Neutrophil (primary cell): ENCODE measurements at regions not wholly inside any gene's neighbourhood (a gene's known extent, or its start where the extent isn't known, plus 50 kb on each side); places are given as distances from the start of the nearest gene placed in this dataset.
A peak's percentile ranks its signal among the peaks of the same experiment; 100 is the strongest.
"Not testable (repeated sequence)": the region's sequence is repeated elsewhere in the genome, so short reads cannot be mapped to it uniquely, and the experiment has no call there.

ENCODE experiments used
- H3K27ac ChIP-seq: fragments of 200-600 bp; sonication (generic); 2 replicates; pipeline ENCODE4 v1.5.1; 2016; ENCODE audit warnings: mild to moderate bottlenecking, moderate library complexity
- H3K27me3 ChIP-seq: fragments of 200-600 bp; sonication (generic); 2 replicates; pipeline ENCODE4 v1.6.0; 2016; ENCODE audit warnings: mild to moderate bottlenecking
- H3K36me3 ChIP-seq: fragments of 200-600 bp; sonication (generic); 2 replicates; pipeline ENCODE4 v1.5.1; 2017
- H3K4me1 ChIP-seq, 2 experiments: fragments of 200-600 bp in 1 of 2; sonication (generic) in 1 of 2; 1 replicate in 1 of 2; 2 replicates in 1 of 2; pipeline versions ENCODE4 v1.5.1 to v1.6.1; 2013 to 2016; ENCODE audit warnings: low read depth in 1 of 2, low read length in 1 of 2, mild to moderate bottlenecking in 1 of 2, moderate library complexity in 1 of 2; ENCODE audit not compliant: control insufficient read depth in 1 of 2, insufficient read depth in 1 of 2
- H3K4me3 ChIP-seq, 2 experiments: fragments of 200-600 bp in 1 of 2; sonication (generic) in 1 of 2; 1 replicate in 1 of 2; 2 replicates in 1 of 2; pipeline ENCODE4 v1.5.1; 2013 to 2016; ENCODE audit warnings: low read depth in 1 of 2, low read length in 1 of 2, mild to moderate bottlenecking in 1 of 2, moderate library complexity in 1 of 2
- H3K9me3 ChIP-seq: fragments of 200-600 bp; sonication (generic); 2 replicates; pipeline ENCODE4 v1.5.1; 2016
- TF ChIP-seq, protein P1 (sequence below): fragments of 200-600 bp; sonication (generic); IDR thresholded peaks from 2 replicates; pipeline ENCODE4 v1.5.1; 2016; ENCODE audit warnings: antibody characterized with exemption

DNA sequence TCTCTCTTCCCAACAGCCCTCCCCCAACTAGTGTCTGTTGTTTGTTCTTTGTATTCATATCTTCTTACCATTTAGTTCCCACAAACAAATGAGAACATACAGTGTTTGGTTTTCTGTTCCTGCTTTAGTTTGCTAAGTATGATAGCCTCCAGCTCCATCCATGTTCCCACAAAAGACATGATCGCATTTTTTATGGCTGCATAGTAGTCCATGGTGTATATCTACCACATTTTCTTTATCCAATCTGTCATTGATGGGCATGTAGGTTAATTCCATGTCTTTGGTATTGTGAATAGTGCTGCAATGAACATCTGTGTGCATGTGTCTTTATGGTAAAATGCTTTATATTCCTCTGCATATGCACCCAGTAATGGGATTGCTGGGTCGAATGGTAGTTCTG, 283.9 kb upstream of the FGF13 start:
- no peak overlapping the region for H3K4me3 ChIP-seq
- no peaks in the 10 kb centered on the region for H3K4me1 ChIP-seq
- no peak overlapping the region for H3K27ac ChIP-seq
- no peaks in the 10 kb centered on the region for H3K27me3 ChIP-seq
- no peaks in the 10 kb centered on the region for H3K9me3 ChIP-seq
- no peaks in the 10 kb centered on the region for H3K36me3 ChIP-seq
- TF ChIP-seq, protein P1, sequence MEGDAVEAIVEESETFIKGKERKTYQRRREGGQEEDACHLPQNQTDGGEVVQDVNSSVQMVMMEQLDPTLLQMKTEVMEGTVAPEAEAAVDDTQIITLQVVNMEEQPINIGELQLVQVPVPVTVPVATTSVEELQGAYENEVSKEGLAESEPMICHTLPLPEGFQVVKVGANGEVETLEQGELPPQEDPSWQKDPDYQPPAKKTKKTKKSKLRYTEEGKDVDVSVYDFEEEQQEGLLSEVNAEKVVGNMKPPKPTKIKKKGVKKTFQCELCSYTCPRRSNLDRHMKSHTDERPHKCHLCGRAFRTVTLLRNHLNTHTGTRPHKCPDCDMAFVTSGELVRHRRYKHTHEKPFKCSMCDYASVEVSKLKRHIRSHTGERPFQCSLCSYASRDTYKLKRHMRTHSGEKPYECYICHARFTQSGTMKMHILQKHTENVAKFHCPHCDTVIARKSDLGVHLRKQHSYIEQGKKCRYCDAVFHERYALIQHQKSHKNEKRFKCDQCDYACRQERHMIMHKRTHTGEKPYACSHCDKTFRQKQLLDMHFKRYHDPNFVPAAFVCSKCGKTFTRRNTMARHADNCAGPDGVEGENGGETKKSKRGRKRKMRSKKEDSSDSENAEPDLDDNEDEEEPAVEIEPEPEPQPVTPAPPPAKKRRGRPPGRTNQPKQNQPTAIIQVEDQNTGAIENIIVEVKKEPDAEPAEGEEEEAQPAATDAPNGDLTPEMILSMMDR, result no peak

DNA sequence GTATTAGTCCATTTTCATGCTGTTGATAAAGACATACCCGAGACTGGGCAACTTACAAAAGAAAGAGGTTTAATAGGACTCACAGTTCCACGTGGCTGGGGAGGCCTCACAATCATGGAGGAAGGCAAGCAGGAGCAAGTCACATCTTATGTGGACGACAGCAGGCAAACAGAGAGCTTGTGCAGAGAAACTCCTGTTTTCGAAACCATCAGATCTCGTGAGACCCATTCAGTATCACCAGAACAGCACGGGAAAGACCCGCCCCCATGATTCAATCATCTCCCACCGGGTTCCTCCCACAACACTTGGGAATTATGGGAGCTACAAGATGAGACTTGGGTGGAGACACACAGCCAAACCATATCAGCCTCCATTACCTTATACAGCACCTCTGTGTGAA, 278.9 kb upstream of the FGF13 start:
- not testable (repeated sequence) for H3K27ac ChIP-seq

DNA sequence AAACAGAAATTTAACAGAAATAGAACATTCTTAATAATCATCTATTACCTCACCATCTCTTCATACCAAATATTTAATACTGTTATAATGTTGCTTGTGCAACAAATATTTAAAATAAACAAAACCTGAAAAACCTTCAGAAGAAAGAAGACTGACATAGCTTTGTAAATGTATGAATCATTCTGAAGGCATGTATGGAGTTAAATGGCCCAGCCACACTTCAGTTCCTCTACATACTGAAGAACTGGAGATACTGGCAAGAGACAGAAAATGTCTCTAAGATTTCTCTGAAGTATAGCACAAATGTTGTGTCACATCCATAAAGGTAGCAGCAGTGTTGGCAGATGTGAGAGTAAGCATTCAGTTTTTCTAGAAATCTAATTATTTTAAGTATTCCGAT, 275.3 kb upstream of the FGF13 start:
- no peaks in the 10 kb centered on the region for H3K36me3 ChIP-seq
- H3K27ac ChIP-seq, result no peak overlapping the region
- peaks cover 11% of the 10 kb centered on the region in 2 experiments for H3K4me1 ChIP-seq
- H3K27me3 ChIP-seq, result no peaks in the 10 kb centered on the region
- H3K4me3 ChIP-seq, result no peak overlapping the region
- TF ChIP-seq, protein P1, result no peak
- no peaks in the 10 kb centered on the region for H3K9me3 ChIP-seq

More for the DNA sequence above, 278.9 kb upstream of the FGF13 start:
- not testable (repeated sequence) for H3K9me3 ChIP-seq, H3K27me3 ChIP-seq, H3K4me1 ChIP-seq, H3K4me3 ChIP-seq, H3K36me3 ChIP-seq

DNA sequence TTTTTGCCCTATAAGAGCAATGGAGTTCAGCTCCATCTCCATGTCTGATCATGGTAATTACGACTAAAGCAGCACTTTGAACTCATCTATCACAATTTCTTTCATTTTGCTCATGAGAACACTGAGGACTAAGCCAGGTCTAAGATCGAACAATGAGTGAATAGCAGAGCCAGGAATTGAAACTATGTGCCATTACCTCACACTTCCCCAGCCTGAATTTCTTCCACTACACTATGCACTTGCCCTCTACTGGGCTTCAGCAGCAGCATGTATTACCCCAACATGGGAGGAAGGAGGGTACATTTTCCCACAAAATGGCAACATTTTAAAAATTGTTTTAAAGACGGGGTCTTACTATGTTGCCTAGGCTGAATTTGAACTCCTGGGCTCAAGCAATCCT, 274.7 kb upstream of the FGF13 start:
- Histone ChIP-seq H3K9me3 (no peaks in the 10 kb centered on the region), H3K4me1 (peaks cover 14% of the 10 kb centered on the region in 2 experiments)

DNA sequence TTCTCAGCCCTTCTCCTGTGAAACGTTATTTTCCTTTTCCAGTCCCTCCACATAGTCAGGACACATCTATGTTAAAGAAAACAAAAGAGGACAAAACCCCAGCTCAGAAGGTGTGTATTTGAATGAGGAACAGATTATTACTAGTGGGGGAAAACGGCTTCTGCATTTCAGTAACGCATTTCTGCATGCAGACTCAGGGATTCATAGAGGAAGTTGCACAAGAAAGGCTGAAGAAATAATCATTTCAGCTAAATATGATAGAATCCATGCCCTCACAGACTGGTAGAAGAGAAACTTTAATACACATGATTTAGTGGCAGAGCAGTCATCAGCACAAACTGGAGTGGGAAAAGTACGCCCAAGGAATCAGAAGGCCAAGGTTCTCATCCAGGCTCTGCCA, 270.8 kb upstream of the FGF13 start:
- no peaks in the 10 kb centered on the region for H3K27me3 ChIP-seq
- H3K36me3 ChIP-seq, result no peaks in the 10 kb centered on the region
- peak overlapping the region; percentile 50 for H3K27ac ChIP-seq
- no peak overlapping the region for H3K4me3 ChIP-seq
- H3K4me1 ChIP-seq, result peaks cover 14% of the 10 kb centered on the region in 2 experiments
- TF ChIP-seq, protein P1, result no peak
- no peaks in the 10 kb centered on the region for H3K9me3 ChIP-seq

More for the DNA sequence above, 274.7 kb upstream of the FGF13 start:
- H3K27me3 ChIP-seq, result no peaks in the 10 kb centered on the region
- no peaks in the 10 kb centered on the region for H3K36me3 ChIP-seq
- no peak overlapping the region for H3K27ac ChIP-seq
- no peak overlapping the region for H3K4me3 ChIP-seq
- TF ChIP-seq, protein P1, result no peak

DNA sequence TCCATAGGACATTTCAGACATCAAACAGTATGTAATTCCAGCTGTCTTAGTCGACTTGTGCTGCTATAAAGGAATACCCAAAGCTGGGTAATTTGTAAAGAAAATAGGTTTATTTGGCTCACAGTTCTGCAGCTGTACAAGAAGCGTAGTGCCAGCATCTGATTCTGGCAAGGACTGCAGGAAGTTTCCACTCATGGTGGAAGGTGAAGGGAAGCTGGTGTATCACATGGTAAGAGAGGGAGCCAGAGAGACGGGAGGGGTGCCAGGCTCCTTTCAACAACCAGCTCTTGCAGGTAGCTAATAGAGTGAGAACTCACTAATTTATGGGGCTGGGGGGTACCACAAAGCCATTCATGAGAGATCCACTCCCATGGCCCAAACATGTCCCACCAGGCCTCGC, 253.0 kb upstream of the FGF13 start:
- TF ChIP-seq, protein P1, result no peak
- Histone ChIP-seq H3K4me1 (no peaks in the 10 kb centered on the region), H3K9me3 (no peaks in the 10 kb centered on the region), H3K4me3 (no peak overlapping the region), H3K27me3 (no peaks in the 10 kb centered on the region), H3K36me3 (no peaks in the 10 kb centered on the region), H3K27ac (no peak overlapping the region)

DNA sequence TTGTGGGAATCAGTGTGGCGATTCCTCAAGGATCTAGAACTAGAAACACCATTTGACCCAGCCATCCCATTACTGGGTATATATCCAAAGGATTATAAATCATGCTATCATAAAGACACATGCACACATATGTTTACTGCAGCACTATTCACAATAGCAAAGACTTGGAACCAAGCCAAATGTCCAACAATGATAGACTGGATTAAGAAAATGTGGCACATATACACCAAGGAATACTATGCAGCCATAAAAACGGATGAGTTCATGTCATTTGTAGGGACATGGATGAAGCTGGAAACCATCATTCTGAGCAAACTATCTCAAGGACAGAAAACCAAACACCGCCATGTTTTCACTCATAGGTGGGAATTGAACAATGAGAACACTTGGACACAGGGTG, 250.9 kb upstream of the FGF13 start:
- not testable (repeated sequence) for H3K27ac ChIP-seq, H3K36me3 ChIP-seq, H3K27me3 ChIP-seq

More for the DNA sequence above, 250.9 kb upstream of the FGF13 start:
- H3K4me3 ChIP-seq, H3K9me3 ChIP-seq, H3K4me1 ChIP-seq: not testable (repeated sequence)
